WTC11 (cell line): ENCODE measurements at regions not wholly inside any gene's neighbourhood (a gene's known extent, or its start where the extent isn't known, plus 50 kb on each side); places are given as distances from the start of the nearest gene placed in this dataset.

Source experiments
- ATAC-seq: fragments of 200-7000 bp; cut with Tn5 transposase; 2 replicates; pipeline ENCODE4 v1.10.0; 2021; ENCODE audit warnings: mild to moderate bottlenecking, moderate library complexity
- CTCF ChIA-PET: fragments of 300-600 bp; sonication (Branson Sonifier 250); formaldehyde crosslinking; loops from one replicate; lab custom pipeline; 2021; ENCODE audit warnings: antibody characterized with exemption; lab: Charles Lee
- POLR2A ChIA-PET: fragments of 350-600 bp; sonication (Branson Sonifier 250); formaldehyde crosslinking; loops from one replicate; lab custom pipeline; 2021; ENCODE audit warnings: antibody characterized with exemption; lab: Charles Lee
- DNase-seq: peaks from one replicate; pipeline ENCODE4 v3.0.0; 2021; ENCODE audit warnings: low spot score
- H3K27ac Mint-ChIP-seq: 2 replicates; pipeline ENCODE4 v1.8.0; 2021; ENCODE audit warnings: mixed read lengths
- H3K27me3 Mint-ChIP-seq: 2 replicates; pipeline ENCODE4 v1.8.0; 2021; ENCODE audit warnings: low read depth, mild to moderate bottlenecking, moderate library complexity, mixed read lengths
- H3K36me3 Mint-ChIP-seq: 2 replicates; pipeline ENCODE4 v1.8.0; 2021; ENCODE audit warnings: mixed read lengths
- H3K4me1 Mint-ChIP-seq: 2 replicates; pipeline ENCODE4 v1.8.0; 2022; ENCODE audit warnings: mixed read lengths
- H3K4me3 Mint-ChIP-seq: 2 replicates; pipeline ENCODE4 v1.8.0; 2021; ENCODE audit warnings: mild to moderate bottlenecking, moderate library complexity, mixed read lengths
- H3K9me3 Mint-ChIP-seq: 2 replicates; pipeline ENCODE4 v1.8.0; 2021; ENCODE audit warnings: mixed read lengths
- AFF4 ChIP-seq: sonication (generic); formaldehyde crosslinking; IDR thresholded peaks from 2 replicates; pipeline ENCODE4 v1.8.1; 2023; ENCODE audit warnings: mild to moderate bottlenecking, missing genetic modification reagents, borderline replicate concordance
- ATF1 ChIP-seq: sonication (generic); formaldehyde crosslinking; IDR thresholded peaks from 2 replicates; pipeline ENCODE4 v1.8.1; 2023; ENCODE audit warnings: mild to moderate bottlenecking, moderate library complexity, missing genetic modification reagents
- ATF3 ChIP-seq: sonication (generic); formaldehyde crosslinking; conservative IDR thresholded peaks from 2 replicates; pipeline ENCODE4 v1.8.1; 2022; ENCODE audit warnings: mild to moderate bottlenecking, missing genetic modification reagents
- CREB1 ChIP-seq: sonication (generic); formaldehyde crosslinking; IDR thresholded peaks from 2 replicates; pipeline ENCODE4 v1.8.0; 2023; ENCODE audit warnings: mild to moderate bottlenecking, missing genetic modification reagents
- E2F5 ChIP-seq: sonication (generic); formaldehyde crosslinking; IDR thresholded peaks from 2 replicates; pipeline ENCODE4 v1.8.1; 2022; ENCODE audit warnings: mild to moderate bottlenecking, moderate library complexity, missing genetic modification reagents
- JUN ChIP-seq: sonication (generic); formaldehyde crosslinking; IDR thresholded peaks from 2 replicates; pipeline ENCODE4 v1.8.0; 2023; ENCODE audit warnings: mild to moderate bottlenecking, missing genetic modification reagents
- KAT7 ChIP-seq: sonication (generic); formaldehyde crosslinking; IDR thresholded peaks from 2 replicates; pipeline ENCODE4 v1.8.1; 2023; ENCODE audit warnings: missing genetic modification reagents, mild to moderate bottlenecking, borderline replicate concordance
- MAX ChIP-seq: sonication (generic); formaldehyde crosslinking; IDR thresholded peaks from 2 replicates; pipeline ENCODE4 v1.8.0; 2022; ENCODE audit warnings: mild to moderate bottlenecking, missing genetic modification reagents
- NFATC4 ChIP-seq: fragments of 250-450 bp; sonication (Bioruptor Pico); IDR thresholded peaks from 2 replicates; pipeline ENCODE4 v1.9.0; 2021; ENCODE audit warnings: mild to moderate bottlenecking
- NR1H2 ChIP-seq: sonication (generic); formaldehyde crosslinking; IDR thresholded peaks from 2 replicates; pipeline ENCODE4 v1.9.0; 2021; ENCODE audit warnings: mild to moderate bottlenecking, moderate library complexity, missing genetic modification reagents
- NR2C2 ChIP-seq: sonication (generic); formaldehyde crosslinking; IDR thresholded peaks from 2 replicates; pipeline ENCODE4 v1.8.0; 2022; ENCODE audit warnings: mild to moderate bottlenecking, missing genetic modification reagents
- PREB ChIP-seq: sonication (generic); formaldehyde crosslinking; IDR thresholded peaks from 2 replicates; pipeline ENCODE4 v1.8.1; 2022; ENCODE audit warnings: mild to moderate bottlenecking, missing genetic modification reagents, moderate library complexity, borderline replicate concordance
- PRRX2 ChIP-seq: fragments of 250-450 bp; sonication (Bioruptor Pico); IDR thresholded peaks from 2 replicates; pipeline ENCODE4 v1.8.0; 2021; ENCODE audit warnings: mild to moderate bottlenecking
- TCF7 ChIP-seq: sonication (generic); formaldehyde crosslinking; IDR thresholded peaks from 2 replicates; pipeline ENCODE4 v1.8.0; 2022; ENCODE audit warnings: mild to moderate bottlenecking, low read depth, missing genetic modification reagents, moderate library complexity
- TEAD1 ChIP-seq: sonication (generic); formaldehyde crosslinking; IDR thresholded peaks from 2 replicates; pipeline ENCODE4 v1.8.0; 2022; ENCODE audit warnings: mild to moderate bottlenecking, missing genetic modification reagents
- ZBTB21 ChIP-seq: sonication (generic); formaldehyde crosslinking; IDR thresholded peaks from 2 replicates; pipeline ENCODE4 v1.8.1; 2023; ENCODE audit warnings: mild to moderate bottlenecking, missing genetic modification reagents, borderline replicate concordance
- ZNF219 ChIP-seq: sonication (generic); formaldehyde crosslinking; IDR thresholded peaks from 2 replicates; pipeline ENCODE4 v1.8.0; 2023; ENCODE audit warnings: missing genetic modification reagents, mild to moderate bottlenecking, borderline replicate concordance
- ZNF317 ChIP-seq: sonication (generic); formaldehyde crosslinking; IDR thresholded peaks from 2 replicates; pipeline ENCODE4 v1.8.1; 2023; ENCODE audit warnings: low read depth, mild to moderate bottlenecking, moderate library complexity, missing genetic modification reagents, borderline replicate concordance
- ZNF425 ChIP-seq: fragments of 250-450 bp; sonication (Bioruptor Pico); conservative IDR thresholded peaks from 2 replicates; pipeline ENCODE4 v1.9.0; 2021; ENCODE audit warnings: mild to moderate bottlenecking
- ZNF512 ChIP-seq: sonication (generic); formaldehyde crosslinking; IDR thresholded peaks from 2 replicates; pipeline ENCODE4 v1.8.1; 2022; ENCODE audit warnings: missing genetic modification reagents, borderline replicate concordance

GRCh38 chr6:168948990-168949531, 304.6 kb downstream of the THBS2 start:
- Mint-ChIP-seq H3K36me3 (peaks cover 11% of the 10 kb centered on the region), H3K9me3 (peaks cover 19% of the 10 kb centered on the region), H3K4me3 (no peak overlapping the region), H3K4me1 (peaks cover 2% of the 10 kb centered on the region; the same call in 1 of the 2 replicates), H3K27ac (no peak overlapping the region), H3K27me3 (no peaks in the 10 kb centered on the region; the same call in 1 of the 2 replicates)
- DNase-seq (no peak), ATAC-seq (no peak)
- ChIA-PET POLR2A (no interaction called here), CTCF (no interaction called here)
- no peak for TF ChIP-seq ZNF317
- no peak for TF ChIP-seq NR1H2 (CRISPR knock-in tag)
- TF ChIP-seq ATF1 (CRISPR knock-in tag): no peak
- TF ChIP-seq PREB (CRISPR knock-in tag): no peak
- no peak for TF ChIP-seq ZNF219
- TF ChIP-seq ZNF425: no peak
- TF ChIP-seq TEAD1: no peak
- TF ChIP-seq NR2C2: no peak
- no peak for TF ChIP-seq ZNF512 (CRISPR knock-in tag)
- TF ChIP-seq NFATC4: no peak
- no peak for TF ChIP-seq KAT7 (CRISPR knock-in tag)
- no peak for TF ChIP-seq PRRX2 (CRISPR knock-in tag)
- TF ChIP-seq ATF3: no peak

GRCh38 chr6:168948002-168948401, 305.6 kb downstream of the THBS2 start:
- Mint-ChIP-seq H3K27ac (no peak overlapping the region), H3K36me3 (peaks cover 11% of the 10 kb centered on the region), H3K9me3 (peaks cover 19% of the 10 kb centered on the region), H3K4me1 (peaks cover 2% of the 10 kb centered on the region; the same call in 1 of the 2 replicates), H3K27me3 (no peaks in the 10 kb centered on the region; the same call in 1 of the 2 replicates), H3K4me3 (no peak overlapping the region)
- TF ChIP-seq CREB1 (CRISPR knock-in tag): no peak
- TF ChIP-seq MAX (CRISPR knock-in tag): no peak
- no peak for TF ChIP-seq ATF1 (CRISPR knock-in tag)
- TF ChIP-seq JUN: no peak
- no peak for TF ChIP-seq E2F5 (CRISPR knock-in tag)
- TF ChIP-seq KAT7 (CRISPR knock-in tag): no peak
- no peak for TF ChIP-seq ZBTB21 (CRISPR knock-in tag)
- TF ChIP-seq AFF4 (CRISPR knock-in tag): no peak
- no peak for TF ChIP-seq TCF7 (CRISPR knock-in tag)
- no peak for TF ChIP-seq ZNF219
- TF ChIP-seq PRRX2 (CRISPR knock-in tag): no peak
- ATAC-seq: no peak
- POLR2A ChIA-PET: no interaction called here
- no peak for DNase-seq
- CTCF ChIA-PET: no interaction called here
